Femur (tissue), 1 donor: ENCODE measurements at regions not wholly inside any gene's neighbourhood (a gene's known extent, or its start where the extent isn't known, plus 50 kb on each side); places are given as distances from the start of the nearest gene placed in this dataset.
"Not testable (repeated sequence)": the region's sequence is repeated elsewhere in the genome, so short reads cannot be mapped to it uniquely, and the experiment has no call there.

ENCODE experiments used
- DNase-seq: peaks from one replicate; pipeline ENCODE4 v3.0.0-alpha.2; 2017

- no peak for DNase-seq
Observed at GRCh38 chr6:97347111-97347510, 64.1 kb upstream of the MMS22L start.

GRCh38 chr6:97361286-97361685, 78.3 kb upstream of the MMS22L start:
- DNase-seq, result no peak

GRCh38 chr6:97364327-97364726, 81.3 kb upstream of the MMS22L start:
- no peak for DNase-seq

DNA sequence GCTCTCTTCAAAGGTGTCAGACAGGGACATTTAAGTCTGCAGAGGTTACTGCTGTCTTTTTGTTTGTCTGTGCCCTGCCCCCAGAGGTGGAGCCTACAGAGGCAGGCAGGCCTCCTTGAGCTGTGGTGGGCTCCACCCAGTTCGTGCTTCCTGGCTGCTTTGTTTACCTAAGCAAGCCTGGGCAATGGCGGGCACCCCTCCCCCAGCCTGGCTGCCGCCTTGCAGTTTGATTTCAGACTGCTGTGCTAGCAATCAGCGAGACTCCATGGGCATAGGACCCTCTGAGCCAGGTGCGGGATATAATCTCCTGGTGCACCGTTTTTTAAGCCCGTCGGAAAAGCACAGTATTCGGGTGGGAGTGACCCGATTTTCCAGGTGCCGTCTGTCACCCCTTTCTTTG, 99.1 kb upstream of the MMS22L start:
- DNase-seq, result not testable (repeated sequence)

DNA sequence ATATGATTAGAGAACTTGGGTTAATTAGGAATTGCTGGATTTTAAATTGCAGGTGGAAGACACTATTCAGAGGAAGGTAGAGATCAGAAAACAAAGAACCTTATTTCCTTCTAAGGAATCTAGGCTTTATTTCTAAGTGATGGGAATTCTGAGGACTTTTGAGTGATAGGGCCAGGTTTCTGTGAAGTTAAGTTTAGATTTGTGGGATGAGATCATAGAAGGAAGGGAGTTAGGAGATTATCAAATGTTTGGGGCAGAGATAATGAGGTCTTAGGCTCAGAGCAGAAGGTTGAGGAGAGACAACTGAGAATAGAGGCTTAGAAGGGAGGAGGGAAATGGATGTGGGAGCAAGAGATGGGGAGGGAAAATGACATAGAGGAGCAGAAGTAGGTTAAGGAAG, 109.7 kb upstream of the MMS22L start:
- DNase-seq, result no peak

GRCh38 chr6:97394160-97394748, 111.2 kb upstream of the MMS22L start:
- peak; percentile 28 for DNase-seq

DNA sequence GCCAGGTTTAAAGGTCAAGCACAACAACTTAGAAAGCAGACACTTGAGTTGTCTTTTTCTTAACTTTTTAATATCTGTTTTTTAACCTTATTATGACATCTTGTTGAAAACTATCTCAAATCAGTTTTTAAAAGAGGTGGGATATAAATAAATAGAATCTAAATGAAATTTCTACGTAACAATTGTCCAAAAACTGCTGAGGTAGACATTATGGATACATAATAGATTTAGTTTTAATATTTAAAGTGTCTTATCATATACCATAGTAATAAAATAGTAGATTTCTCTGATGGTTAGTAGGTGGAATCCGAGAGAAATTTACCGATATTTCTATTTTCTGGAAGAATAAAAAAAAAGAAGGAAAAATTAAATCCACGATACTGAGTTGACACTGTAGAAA, 113.9 kb upstream of the MMS22L start:
- DNase-seq, result no peak

- DNase-seq, result no peak
Observed at GRCh38 chr6:97399208-97399607, 116.2 kb upstream of the MMS22L start.

GRCh38 chr6:97401533-97401932, 118.5 kb upstream of the MMS22L start:
- peak; percentile 29 for DNase-seq

DNA sequence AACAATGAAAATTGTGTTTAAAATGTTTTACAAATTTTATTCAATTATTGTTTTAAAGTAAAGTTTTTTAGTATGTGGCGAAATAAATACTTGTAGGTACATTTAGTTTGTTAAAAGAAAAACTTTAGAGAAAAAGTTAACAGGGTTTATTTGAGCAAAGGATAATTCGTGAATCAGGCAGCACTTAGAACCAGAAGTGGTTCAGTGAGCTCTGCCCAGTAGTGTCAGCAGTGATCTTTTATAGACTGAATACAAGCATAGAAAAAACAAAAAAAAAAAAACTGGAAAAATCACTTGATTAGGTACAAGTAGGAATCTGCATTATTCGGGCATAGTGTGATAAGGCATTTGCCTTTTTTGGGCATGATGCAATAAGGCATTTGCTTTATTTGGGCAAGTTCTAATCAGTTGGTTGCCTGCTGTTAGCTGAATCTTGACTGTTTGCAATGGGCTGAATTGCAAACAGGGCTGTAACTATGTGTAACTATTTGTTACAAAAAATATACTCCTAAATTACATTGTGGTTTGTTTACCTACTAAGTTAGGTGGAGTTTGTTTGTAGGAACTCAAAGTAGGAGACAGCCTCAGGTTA, 122.9 kb upstream of the MMS22L start:
- DNase-seq, result no peak

DNA sequence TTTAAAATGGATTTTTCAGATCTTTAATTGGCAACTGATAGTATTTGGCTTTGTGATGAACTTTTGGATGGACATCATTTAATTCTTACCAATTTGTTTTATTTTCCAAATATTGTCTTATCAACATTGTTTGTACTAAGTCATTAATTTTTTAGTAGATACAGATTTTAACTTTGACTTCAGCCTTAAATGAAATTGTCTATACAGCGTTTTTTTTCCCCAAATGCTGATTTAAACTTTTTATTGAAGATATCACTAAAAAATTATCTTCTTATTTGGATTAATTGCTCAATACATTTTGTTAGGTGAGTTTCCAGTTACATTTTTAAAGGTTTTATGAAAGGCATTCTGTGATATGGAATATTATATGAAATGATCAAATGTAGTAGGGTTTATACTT, 123.6 kb upstream of the MMS22L start:
- DNase-seq, result no peak

- DNase-seq, result no peak
Observed at GRCh38 chr6:97411610-97412009, 128.6 kb upstream of the MMS22L start.

GRCh38 chr6:97412511-97412910, 129.5 kb upstream of the MMS22L start:
- DNase-seq, result no peak

- no peak for DNase-seq
Observed at GRCh38 chr6:97422171-97422570, 139.2 kb upstream of the MMS22L start.

GRCh38 chr6:97423190-97423589, 140.2 kb upstream of the MMS22L start:
- no peak for DNase-seq

DNA sequence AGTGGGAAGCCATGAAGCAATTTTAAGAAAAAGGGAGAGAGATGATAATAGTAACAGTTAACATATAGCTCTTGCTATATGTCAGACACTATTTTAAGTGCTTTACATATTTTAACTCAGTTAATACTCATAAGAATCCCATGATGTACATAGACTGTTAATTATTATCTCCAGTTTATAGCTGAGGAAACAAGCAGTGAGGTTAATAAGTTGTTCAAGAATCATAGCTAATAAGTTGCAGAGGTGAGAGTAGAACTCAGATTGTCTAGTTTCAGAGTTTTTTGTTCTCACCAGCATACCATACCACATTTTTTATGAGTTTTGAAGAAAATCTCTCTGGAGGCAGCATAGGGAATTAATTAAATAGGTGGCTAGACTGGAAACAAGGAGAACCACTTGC, 144.6 kb upstream of the MMS22L start:
- no peak for DNase-seq

- DNase-seq, result no peak
Observed at GRCh38 chr6:97437087-97437486, 154.1 kb upstream of the MMS22L start.

DNA sequence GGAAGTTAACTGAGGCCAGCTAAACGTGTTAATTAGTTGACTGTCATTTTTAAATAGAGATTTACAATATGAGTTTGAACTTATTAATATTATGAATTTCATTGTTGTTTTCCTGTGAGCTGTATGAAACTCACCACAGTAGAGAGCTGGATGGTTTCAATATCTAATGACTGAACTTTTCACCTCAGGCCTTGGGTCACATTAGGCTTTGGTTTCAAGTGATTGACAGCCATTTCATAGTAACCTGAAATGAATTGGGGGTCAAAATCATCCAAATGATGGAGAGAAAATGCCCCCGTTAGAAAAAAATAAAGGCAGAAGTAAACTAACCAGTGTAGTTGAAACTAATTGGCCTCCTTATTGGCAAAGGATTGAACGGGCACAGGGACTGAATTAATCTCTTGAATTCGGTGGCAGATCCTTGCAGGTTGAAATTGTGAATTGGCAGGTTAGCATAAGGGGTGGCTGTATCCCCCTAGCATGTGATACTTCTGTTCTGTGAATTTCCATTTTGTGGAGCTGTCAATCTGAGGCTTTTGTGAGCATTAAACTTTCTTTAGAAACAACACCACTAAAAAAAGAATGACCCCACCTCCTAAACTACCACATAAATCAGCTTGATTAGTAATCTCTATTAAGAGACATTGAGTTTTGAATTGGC, 155.1 kb upstream of the MMS22L start:
- no peak for DNase-seq

GRCh38 chr6:97440590-97441176, 157.7 kb upstream of the MMS22L start:
- DNase-seq, result peak; percentile 22

DNA sequence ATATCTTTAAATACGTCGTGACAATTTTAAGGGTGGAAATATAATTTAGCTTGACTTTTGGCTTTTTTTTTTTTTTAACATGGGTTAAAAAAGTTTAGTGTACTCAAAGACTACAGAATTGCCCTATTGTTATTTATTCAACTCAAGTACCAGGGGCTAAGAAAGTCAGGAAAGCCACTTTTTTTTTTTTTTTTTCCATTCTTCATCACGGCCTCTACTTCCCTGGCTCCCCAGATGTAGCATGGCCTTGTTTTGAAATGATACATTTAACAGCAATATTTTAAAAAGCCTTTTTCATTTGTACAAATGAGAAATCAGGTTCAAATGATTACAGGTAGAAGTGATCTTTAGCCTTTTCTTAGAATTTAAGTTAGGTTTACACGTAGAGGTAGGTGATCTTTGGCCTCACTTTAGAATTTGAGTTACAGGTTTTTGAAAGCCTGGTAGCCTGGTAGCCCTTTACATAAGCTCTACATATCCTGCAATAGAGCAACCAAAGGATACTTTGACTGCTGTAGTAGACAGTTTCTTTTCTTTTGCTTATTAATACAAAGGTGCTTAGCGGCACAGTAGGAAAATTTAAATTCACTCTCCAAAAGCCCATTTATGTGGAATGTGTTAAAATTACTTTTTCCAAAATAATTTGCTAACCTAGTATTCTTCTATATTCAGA, 160.5 kb upstream of the MMS22L start:
- no peak for DNase-seq

DNA sequence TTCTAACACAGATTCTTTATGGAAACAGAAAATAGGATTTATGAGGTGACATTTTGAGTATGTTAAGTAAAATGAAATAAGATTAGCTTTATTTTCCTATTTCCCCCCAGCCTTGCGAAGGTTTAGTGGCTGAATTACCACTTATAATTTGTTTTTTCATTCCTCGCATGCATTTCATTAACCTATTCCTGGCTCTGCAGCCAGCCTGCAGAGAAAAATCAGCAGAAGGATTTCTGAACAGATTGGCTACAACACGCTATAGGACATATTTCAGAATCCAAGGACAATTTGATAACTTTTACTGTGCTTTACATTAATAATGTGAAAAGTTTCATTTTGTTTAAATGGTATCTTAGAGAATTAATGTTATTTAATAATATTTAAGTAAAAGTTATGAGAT, 162.4 kb upstream of the MMS22L start:
- no peak for DNase-seq

DNA sequence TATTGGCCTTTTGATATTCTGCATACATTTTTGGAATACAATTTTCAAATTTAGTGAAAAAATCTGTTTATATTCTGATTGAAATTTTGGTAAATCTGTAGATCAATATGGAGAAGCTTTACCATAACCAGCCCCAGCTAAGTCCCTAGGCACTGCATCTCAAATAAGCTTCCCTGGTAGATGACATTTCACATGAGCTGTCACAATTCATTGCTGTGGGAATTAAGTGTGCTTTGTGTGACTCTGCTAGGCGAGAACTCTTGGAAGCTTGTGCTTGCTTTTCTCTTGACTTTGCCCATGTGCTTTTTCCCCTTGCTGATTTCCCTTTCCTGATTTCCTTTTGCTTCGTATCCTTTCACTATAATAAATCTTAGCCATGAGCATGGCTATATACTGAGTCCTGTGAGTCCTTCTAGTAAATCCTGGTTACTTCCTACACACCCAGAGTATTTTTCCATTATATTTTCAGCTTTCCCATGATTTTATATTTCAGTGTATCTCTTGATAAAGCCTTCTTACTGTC, 166.5 kb upstream of the MMS22L start:
- DNase-seq, result no peak

GRCh38 chr6:97450087-97450486, 167.1 kb upstream of the MMS22L start:
- no peak for DNase-seq
